ENCODE measurements at regions not wholly inside any gene's neighbourhood (a gene's known extent, or its start where the extent isn't known, plus 50 kb on each side); places are given as distances from the start of the nearest gene placed in this dataset.

GRCh38 chr10:90204956-90205314 lies 503.5 kb downstream of the KIF20B start:
- no peak overlapping the region for H3K27ac ChIP-seq (ENCODE audit: low read depth, low read length)
- H3K27me3 ChIP-seq (ENCODE audit: insufficient read depth, low read length) = no peaks in the 10 kb centered on the region
- H4K20me1 ChIP-seq (ENCODE audit: insufficient read depth, low read length) = no peaks in the 10 kb centered on the region
- no peaks in the 10 kb centered on the region for H3K36me3 ChIP-seq (ENCODE audit: insufficient read depth, low read length)
- no peak overlapping the region for H2AFZ ChIP-seq (ENCODE audit: low read length)
- no peak overlapping the region for H3K4me2 ChIP-seq (ENCODE audit: insufficient read depth, low read length)
- DNase-seq (ENCODE audit: insufficient read length, low spot score, missing footprints) = no peak
- peaks cover 3% of the 10 kb centered on the region for H3K4me1 ChIP-seq (ENCODE audit: insufficient read depth, low read length)
- TF ChIP-seq, protein P1, sequence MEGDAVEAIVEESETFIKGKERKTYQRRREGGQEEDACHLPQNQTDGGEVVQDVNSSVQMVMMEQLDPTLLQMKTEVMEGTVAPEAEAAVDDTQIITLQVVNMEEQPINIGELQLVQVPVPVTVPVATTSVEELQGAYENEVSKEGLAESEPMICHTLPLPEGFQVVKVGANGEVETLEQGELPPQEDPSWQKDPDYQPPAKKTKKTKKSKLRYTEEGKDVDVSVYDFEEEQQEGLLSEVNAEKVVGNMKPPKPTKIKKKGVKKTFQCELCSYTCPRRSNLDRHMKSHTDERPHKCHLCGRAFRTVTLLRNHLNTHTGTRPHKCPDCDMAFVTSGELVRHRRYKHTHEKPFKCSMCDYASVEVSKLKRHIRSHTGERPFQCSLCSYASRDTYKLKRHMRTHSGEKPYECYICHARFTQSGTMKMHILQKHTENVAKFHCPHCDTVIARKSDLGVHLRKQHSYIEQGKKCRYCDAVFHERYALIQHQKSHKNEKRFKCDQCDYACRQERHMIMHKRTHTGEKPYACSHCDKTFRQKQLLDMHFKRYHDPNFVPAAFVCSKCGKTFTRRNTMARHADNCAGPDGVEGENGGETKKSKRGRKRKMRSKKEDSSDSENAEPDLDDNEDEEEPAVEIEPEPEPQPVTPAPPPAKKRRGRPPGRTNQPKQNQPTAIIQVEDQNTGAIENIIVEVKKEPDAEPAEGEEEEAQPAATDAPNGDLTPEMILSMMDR (IDR thresholded peaks at IDR 0.05; ENCODE audit: extremely low read depth, low read depth, low read length) = no peak
- H3K79me2 ChIP-seq (ENCODE audit: insufficient read depth, low read length) = no peaks in the 10 kb centered on the region
- no peak overlapping the region for H3K4me3 ChIP-seq (ENCODE audit: insufficient read depth, low read length)
- no peaks in the 10 kb centered on the region for H3K9me3 ChIP-seq (ENCODE audit: low read depth, low read length)

DNA sequence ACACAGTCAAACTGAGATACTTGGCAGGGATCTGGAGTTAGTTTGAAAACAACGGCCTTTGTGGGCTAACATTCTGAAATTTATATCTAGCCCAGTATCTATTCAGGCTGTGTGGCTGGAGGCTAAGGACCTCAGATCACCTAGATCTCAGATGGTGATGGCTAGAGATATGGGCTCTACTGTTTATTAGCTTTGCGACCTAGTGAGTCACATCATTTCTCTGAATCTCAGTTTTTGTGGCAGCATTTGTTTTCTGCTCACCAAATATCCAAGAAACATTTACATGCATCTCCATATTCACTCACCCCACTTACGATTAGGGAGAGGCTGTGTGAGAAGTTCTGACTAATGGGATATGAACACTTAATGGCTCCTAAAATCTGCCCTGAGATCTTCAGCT lies 503.9 kb downstream of the KIF20B start:
- no peak overlapping the region for H2AFZ ChIP-seq (ENCODE audit: low read length)

GRCh38 chr10:90213346-90213745 lies 512.0 kb downstream of the KIF20B start:
- H3K36me3 ChIP-seq (ENCODE audit: insufficient read depth, low read length) = no peaks in the 10 kb centered on the region
- no peaks in the 10 kb centered on the region for H4K20me1 ChIP-seq (ENCODE audit: insufficient read depth, low read length)
- no peak for DNase-seq (ENCODE audit: insufficient read length, low spot score, missing footprints)
- H3K4me1 ChIP-seq (ENCODE audit: insufficient read depth, low read length) = no peaks in the 10 kb centered on the region
- no peak overlapping the region for H2AFZ ChIP-seq (ENCODE audit: low read length)
- TF ChIP-seq, protein P1 (IDR thresholded peaks at IDR 0.05; ENCODE audit: extremely low read depth, low read depth, low read length) = no peak
- no peak overlapping the region for H3K27ac ChIP-seq (ENCODE audit: low read depth, low read length)
- H3K79me2 ChIP-seq (ENCODE audit: insufficient read depth, low read length) = no peaks in the 10 kb centered on the region
- H3K4me3 ChIP-seq (ENCODE audit: insufficient read depth, low read length) = no peak overlapping the region
- H3K4me2 ChIP-seq (ENCODE audit: insufficient read depth, low read length) = no peak overlapping the region
- H3K9me3 ChIP-seq (ENCODE audit: low read depth, low read length) = no peaks in the 10 kb centered on the region
- peaks cover 7% of the 10 kb centered on the region for H3K27me3 ChIP-seq (ENCODE audit: insufficient read depth, low read length)

More for the DNA sequence above, 503.9 kb downstream of the KIF20B start:
- Histone ChIP-seq H3K4me3 (ENCODE audit: insufficient read depth, low read length) (no peak overlapping the region), H4K20me1 (ENCODE audit: insufficient read depth, low read length) (no peaks in the 10 kb centered on the region), H3K27me3 (ENCODE audit: insufficient read depth, low read length) (no peaks in the 10 kb centered on the region), H3K27ac (ENCODE audit: low read depth, low read length) (no peak overlapping the region), H3K9me3 (ENCODE audit: low read depth, low read length) (no peaks in the 10 kb centered on the region), H3K79me2 (ENCODE audit: insufficient read depth, low read length) (no peaks in the 10 kb centered on the region), H3K36me3 (ENCODE audit: insufficient read depth, low read length) (no peaks in the 10 kb centered on the region), H3K4me1 (ENCODE audit: insufficient read depth, low read length) (peaks cover 3% of the 10 kb centered on the region), H3K4me2 (ENCODE audit: insufficient read depth, low read length) (no peak overlapping the region)
- TF ChIP-seq, protein P1 (IDR thresholded peaks at IDR 0.05; ENCODE audit: extremely low read depth, low read depth, low read length) = no peak
- no peak for DNase-seq (ENCODE audit: insufficient read length, low spot score, missing footprints)

- no peaks in the 10 kb centered on the region for H3K36me3 ChIP-seq (ENCODE audit: insufficient read depth, low read length)
- no peak for DNase-seq (ENCODE audit: insufficient read length, low spot score, missing footprints)
- no peak overlapping the region for H3K4me3 ChIP-seq (ENCODE audit: insufficient read depth, low read length)
- H3K27ac ChIP-seq (ENCODE audit: low read depth, low read length) = no peak overlapping the region
- peaks cover 4% of the 10 kb centered on the region for H3K27me3 ChIP-seq (ENCODE audit: insufficient read depth, low read length)
- no peaks in the 10 kb centered on the region for H3K9me3 ChIP-seq (ENCODE audit: low read depth, low read length)
- no peak overlapping the region for H2AFZ ChIP-seq (ENCODE audit: low read length)
- no peaks in the 10 kb centered on the region for H3K79me2 ChIP-seq (ENCODE audit: insufficient read depth, low read length)
- H3K4me2 ChIP-seq (ENCODE audit: insufficient read depth, low read length) = no peak overlapping the region
- TF ChIP-seq, protein P1 (IDR thresholded peaks at IDR 0.05; ENCODE audit: extremely low read depth, low read depth, low read length) = no peak
- peaks cover 5% of the 10 kb centered on the region for H3K4me1 ChIP-seq (ENCODE audit: insufficient read depth, low read length)
- no peaks in the 10 kb centered on the region for H4K20me1 ChIP-seq (ENCODE audit: insufficient read depth, low read length)
These were observed 517.5 kb downstream of the KIF20B start for GRCh38 chr10:90218846-90219245.
